ENCODE measurements at regions not wholly inside any gene's neighbourhood (a gene's known extent, or its start where the extent isn't known, plus 50 kb on each side); places are given as distances from the start of the nearest gene placed in this dataset.

DNA sequence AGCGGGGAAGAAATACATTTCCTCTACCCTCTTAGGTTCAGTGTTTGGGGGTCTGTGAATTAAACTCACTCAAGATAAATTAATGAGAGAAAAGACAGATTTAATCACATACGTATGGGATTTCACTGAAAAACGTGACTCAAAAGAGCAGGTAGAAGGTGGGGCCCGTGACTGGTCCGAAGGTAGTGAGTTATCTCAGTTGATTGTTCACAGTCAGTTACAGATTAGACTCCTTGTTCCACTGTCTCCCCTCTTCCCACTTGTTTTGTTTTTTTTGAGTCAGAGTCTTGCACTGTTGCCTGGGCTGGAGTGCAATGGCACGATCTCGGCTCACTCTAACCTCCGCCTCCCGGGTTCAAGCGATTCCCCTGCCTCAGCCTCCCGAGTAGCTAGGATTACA, 301.2 kb downstream of the SEC14L1 start:
- TF ChIP-seq EZH2 (IDR thresholded peaks at IDR 0.05; ENCODE audit: low read depth) = no peak
- TF ChIP-seq CTCF (conservative IDR thresholded peaks at IDR 0.05) = no peak
